Germinal center (tissue), 1 donor: ENCODE measurements at regions not wholly inside any gene's neighbourhood (a gene's known extent, or its start where the extent isn't known, plus 50 kb on each side); places are given as distances from the start of the nearest gene placed in this dataset.

Source experiments
- DNase-seq: peaks from one replicate; pipeline ENCODE4 v3.0.0; 2012; ENCODE audit warnings: mixed read lengths, low spot score

- DNase-seq: no peak
Measured at GRCh38 chr2:238688193-238689153, 159.4 kb upstream of the TWIST2 start.

DNA sequence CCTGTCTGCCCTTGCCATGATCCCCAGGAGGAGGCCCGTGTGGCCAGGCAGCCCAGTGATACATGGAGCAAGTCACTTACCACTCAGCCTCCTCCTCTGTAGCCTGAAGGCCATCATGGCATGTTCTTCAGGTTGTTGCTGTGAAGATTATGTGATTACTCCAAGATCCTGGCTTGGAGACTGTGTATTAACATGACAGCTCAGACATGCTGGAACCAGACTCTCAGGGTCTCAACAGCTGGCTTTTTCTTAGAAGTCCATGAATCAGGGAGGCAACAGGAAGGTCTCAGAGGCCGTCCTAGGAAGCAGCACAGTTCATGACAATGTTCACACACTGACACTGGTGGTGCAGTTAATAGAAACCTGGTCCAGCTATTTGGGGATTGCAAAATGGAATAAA is 158.6 kb upstream of the TWIST2 start:
- DNase-seq: no peak

DNA sequence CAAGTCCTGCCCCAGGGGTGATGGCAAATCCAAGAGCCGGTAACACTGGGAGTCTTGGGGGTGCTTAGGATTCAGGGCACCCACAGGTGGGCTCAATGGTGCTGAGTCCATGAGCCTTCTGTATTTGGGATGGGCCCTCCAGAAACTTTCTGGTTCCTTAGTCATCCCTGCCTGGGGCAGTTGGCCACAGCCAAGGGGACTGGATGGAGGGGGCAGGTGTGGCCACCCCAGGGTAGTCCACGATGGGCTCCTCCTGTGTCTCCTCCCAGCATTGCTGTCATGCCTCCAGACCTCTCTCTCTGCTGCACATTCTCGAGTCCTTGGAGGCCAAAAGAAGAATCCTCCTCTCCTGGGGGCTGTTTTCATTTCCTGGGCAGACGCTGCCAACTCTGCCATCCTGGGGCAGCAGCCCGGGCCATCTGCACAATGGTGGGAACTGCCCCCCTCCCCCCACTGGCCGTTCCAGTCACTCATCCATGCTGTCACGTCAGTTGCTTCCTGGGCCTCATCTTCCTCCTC is 158.0 kb upstream of the TWIST2 start:
- DNase-seq: no peak

DNA sequence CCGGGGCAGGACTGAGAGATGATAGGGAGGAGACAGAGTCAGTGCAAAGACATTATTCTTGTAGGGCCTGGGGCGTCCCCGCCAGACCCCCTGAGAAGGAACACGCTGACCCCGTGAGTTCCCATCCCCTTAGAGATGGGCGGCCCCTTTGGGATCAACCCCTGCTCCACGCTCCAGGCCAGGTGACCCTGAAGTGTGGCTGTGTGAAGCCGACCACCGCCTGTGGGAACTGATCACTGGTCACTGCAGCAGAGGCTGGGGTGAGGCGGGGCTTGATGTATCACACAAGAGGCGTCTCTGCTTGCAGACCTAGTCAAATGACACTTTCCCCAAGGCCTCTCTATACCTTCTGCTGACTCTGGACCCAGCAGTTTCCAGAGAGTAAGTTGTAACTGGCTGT is 157.4 kb upstream of the TWIST2 start:
- no peak for DNase-seq

DNA sequence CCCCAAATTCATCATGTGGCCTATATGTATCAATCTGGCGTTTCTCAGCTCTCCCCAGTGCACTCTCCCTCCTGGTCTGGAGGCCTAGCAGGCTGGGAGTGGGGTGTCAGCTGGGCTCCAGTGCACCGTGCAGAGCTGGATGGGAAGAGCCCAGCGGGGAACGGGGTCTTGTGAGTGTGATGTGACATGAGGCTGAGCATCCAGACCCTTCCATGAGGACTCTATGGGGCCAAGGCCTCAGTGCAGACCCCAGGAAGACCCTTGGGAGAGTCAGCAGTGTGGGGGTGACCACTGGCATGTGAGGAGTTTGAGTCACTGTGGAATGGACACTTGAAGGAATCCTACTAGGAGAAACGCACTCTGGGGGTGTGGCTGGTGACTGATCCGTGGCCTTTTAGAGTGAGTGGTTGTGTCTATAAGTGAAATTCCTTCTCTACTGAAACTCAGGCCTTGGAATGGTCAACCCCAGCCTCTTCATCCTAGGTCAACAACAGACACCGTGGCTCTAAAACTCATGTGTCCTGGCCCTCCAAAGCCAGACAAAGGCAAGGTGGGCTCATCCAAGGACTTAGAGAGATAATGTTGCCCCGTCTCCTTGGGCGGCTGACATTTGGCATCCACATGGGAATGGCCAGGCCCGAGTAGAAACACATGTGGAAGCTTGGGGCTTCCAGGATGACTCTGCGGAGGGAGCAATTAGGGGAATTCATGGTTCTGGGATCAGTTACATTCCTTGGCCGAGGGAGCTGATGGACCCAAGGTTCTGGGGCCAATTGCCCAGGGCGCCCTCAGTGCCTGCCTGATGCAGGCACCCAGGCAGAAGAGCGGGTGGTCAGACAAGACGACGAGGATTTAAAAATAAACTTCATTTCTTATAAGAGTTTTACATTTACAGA is 156.0 kb upstream of the TWIST2 start:
- DNase-seq: no peak

DNA sequence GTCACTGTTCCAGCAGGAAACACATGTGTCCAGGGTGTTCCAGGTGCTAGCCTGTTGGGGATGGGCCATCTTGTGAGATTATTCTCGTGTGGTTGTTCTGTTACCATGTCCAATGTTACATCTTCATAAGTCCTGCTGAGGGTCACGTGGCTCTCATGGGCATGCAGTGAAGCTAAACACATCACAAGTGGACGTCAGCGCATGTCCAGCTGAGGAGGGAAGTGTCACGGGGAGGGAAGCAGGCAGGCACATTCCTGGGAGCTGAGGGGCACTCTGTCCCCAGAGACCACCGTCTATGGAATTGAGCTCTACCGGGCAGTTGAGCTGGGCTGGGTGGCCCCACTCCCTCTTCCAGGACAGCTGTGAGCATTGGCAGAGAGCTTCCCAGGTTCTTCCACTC is 155.3 kb upstream of the TWIST2 start:
- no peak for DNase-seq

DNA sequence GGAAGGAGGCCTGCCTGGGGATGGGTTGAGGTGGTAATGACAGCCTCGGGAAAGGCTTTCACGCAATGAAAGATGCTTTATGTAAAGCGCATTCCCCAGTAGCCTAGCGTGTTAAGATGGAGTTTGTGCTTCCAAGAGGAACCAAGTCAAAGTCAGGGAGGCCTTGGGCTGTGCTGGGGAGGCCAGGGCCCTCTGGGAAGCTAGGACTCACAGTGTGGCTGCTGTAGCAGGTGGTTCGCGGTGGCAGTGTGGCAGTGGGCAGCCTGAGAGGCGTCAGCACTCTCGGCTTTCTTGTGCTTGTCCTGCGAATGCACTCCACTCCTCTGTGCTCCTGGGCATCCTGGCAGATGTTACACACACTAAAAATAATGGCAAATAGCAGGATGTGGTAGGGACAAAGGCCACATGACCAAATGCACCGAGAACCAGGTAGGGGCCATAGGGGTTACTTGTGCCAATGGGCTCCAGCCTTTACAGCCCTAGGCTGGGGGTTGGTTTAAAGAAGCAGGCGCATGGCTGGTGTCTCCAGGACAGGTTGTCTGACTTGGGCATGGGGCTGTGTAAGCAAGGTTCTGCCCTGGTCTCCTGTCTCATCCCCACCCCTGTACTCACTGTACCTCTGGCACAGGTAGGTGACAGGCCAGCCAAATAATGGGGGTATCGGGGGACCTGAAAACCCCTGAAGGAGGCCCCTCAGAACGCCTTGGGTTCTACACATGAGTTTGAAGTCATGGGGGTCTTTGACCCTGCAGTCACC is 154.4 kb upstream of the TWIST2 start:
- no peak for DNase-seq

GRCh38 chr2:238694136-238694755 is 153.6 kb upstream of the TWIST2 start:
- DNase-seq: no peak

GRCh38 chr2:238694922-238695321 is 153.0 kb upstream of the TWIST2 start:
- no peak for DNase-seq

DNA sequence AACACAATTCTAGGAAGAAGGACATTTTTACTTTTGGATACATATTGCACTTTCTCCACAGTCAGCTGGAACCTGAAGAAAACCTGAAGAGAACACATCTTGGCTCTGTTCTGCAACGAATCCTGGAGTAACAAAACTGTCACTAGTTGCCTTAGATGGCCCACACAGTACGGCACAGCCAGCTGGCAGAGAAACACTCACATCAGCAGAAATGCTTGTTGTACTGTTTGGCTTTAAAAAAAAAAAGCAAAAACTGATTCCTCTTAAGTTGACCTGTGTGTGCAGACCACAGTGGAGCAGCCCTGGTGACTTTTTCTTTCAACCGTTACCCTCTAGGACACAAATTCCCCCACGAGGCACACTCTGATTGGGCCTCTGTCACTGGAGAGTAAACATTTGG is 152.3 kb upstream of the TWIST2 start:
- no peak for DNase-seq

DNA sequence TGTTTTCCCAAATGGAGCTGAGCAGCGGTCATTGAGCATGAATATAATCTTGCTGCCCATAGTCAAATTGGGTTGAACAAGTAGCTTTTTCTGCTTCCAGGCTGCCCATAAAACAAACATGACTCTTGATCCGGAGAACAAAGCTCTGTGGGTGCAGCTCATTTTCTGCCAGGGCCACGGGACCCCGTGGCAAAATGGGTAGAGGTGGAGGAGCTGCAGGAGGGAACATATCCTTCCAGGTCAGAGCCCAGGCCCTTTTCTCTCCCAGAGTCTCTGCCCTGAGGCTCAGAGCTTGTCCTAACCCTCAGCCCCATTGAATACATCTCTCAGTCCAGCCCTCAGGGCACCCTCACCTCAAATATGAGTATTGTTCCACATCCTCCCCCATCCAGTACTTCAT is 151.6 kb upstream of the TWIST2 start:
- DNase-seq: no peak

DNA sequence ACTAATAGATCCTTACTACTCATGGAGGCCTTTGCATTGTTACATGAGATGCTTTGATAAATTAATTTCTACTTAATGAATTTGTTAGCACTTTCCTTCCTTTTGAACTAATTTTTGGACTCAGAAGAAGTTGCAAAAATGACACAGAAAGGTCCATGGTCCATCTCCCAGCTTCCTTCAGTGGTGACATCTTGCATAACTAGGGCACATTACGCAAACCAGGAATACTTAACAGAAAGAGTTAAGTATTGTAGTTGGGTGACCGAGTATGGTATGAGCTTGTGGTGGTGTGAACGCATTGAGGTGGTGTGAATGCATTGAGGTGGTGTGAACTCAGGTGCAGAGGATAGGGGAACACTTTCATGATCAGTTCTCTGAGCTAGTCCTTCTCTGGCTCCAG is 151.1 kb upstream of the TWIST2 start:
- no peak for DNase-seq

DNA sequence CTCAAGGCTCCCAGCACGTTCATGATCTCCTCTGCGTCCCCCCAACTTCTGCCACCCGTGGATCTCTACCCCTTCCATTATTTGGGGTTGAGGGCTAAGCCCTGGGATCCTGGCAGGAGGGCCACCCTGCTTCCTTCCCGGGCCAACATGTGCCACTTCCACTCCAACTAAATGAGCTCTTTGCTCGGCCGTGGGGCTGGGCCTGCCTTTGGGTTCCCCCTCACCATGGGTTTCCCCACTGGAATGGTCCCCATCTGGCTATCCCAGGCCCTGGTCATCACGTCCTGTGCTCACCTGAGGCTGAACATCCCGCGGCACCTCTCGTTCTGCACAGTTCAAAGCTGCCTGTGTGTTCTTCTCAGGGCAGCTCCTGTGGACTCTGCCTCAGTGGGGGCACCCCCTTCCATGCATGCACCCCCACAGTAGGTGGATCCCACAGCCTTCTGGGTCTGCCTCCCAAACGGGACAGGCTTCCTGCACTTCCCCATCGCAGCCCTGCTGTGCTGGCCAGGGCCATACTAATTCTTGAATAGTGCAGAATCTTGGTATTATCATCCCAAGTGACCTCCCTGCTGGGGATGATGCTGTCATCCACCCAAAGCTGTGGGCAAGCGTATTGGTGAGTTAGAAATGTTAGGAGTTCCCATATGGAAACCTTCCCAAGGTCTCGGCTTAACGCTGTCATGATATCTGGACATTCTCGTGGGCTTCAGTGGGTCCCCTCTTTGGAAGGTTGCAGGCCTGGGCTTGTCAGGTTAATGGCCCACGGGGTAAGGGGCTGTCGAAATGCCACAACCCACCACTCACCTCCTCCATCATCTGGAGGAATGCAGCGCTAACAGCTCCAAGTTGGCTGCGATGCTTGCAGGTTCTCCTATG is 150.5 kb upstream of the TWIST2 start:
- no peak for DNase-seq

DNA sequence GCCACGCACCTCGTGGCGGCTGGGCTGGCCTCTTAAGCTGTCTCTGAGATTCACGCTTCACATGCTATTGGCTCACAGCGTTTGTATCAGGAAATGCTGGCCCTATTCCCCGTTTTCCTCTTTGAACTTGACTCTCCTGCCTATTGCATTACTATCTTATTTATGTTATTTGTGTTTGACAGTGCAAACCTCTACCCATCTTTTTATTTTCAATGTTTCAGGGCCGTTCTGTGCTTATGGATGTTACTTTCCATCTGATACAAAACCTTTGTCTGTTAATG is 149.9 kb upstream of the TWIST2 start:
- no peak for DNase-seq

GRCh38 chr2:238698451-238699306 is 149.2 kb upstream of the TWIST2 start:
- no peak for DNase-seq

DNA sequence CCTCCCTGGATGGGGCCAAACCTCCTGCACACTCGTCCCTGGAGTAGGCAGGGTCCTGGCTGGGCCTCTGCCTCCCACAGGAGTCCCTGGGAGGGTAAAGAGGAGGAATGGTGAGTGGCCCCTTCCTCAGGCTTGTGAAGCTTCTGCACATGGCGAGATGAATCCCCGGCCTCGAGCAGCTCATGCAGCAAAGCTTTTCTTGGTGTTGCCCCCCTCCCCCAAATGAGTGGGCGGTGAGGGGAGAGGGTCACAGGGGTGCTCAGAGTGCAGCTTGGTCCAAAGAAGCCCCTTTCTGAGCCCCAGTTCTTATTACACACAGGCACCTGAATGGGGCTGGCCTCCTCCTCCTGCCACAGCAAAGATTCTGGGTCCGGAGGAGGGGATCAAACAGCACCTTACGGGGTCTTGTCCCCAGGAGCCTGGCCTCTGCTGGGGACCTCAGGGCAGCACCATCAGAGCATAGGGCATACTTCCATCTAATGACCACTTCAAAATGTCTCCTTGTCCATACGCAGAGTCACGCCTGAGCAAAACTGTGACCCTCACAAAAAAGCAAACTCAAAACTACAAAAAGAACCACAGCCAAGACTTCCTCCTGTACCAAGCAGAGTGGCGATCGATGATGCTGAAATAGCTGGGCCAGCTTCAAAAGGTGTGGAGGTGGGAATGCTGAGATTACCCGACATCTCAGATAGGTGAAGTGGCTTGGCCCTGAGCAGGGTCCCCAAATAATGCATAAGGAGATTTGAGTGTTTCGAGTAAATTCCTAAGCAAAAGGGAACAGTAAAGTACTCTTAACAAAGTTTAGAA is 148.4 kb upstream of the TWIST2 start:
- DNase-seq: no peak

- DNase-seq: no peak
Measured at GRCh38 chr2:238700117-238700457, 147.8 kb upstream of the TWIST2 start.

DNA sequence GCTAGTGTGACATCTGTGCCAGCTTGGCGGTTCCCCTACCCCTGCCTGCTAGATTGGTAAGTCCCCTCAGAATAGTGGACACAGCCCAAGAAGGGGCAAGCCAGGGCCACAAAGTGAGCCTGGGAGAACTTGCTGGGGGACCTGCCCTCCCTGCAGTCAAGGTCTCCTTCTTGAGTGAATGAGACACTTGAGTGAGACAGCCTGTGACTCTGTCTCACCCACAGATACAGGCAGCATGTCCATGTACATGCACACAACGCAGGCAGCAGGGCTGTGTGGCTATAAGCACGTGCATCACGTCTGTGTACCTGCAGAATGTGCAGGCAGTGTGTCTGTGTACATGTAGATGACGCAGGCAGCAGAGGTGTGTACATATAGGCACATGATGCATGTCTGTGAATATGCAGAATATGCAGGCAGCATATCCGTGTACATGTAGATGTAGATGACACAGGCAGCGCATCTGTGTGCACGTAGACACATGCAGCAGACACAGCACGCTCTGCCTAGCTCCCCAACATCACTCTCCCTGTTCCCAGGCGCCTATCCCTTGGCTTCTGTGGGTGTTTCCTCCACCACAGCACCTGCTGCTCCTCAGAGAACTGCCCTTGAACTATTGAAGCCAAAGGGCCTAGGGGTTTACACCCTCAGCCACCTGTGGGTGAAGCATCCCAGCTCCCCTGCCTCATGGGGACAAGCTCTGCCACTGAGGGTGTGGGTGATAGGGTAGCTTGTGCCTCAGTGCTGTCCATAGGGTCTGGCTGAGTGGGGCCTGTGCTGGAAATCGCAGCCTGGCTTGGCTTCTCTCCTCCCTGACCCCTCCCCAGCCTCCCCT is 147.2 kb upstream of the TWIST2 start:
- DNase-seq: no peak
